Stomach smooth muscle (tissue), 2 donors: ENCODE measurements at regions not wholly inside any gene's neighbourhood (a gene's known extent, or its start where the extent isn't known, plus 50 kb on each side); places are given as distances from the start of the nearest gene placed in this dataset.
A peak's percentile ranks its signal among the peaks of the same experiment; 100 is the strongest.
"Not testable (repeated sequence)": the region's sequence is repeated elsewhere in the genome, so short reads cannot be mapped to it uniquely, and the experiment has no call there.

Experiments
- H3K27ac ChIP-seq: one replicate; pipeline ENCODE4 v1.7.0; 2013; ENCODE audit warnings: mild to moderate bottlenecking, low read length, inconsistent platforms
- H3K27me3 ChIP-seq, 2 donors: one replicate each; pipeline ENCODE4 v1.7.0; 2013; ENCODE audit warnings: low read length in 2 of 2; ENCODE audit not compliant: insufficient read depth in 2 of 2, control insufficient read depth in 1 of 2
- H3K36me3 ChIP-seq, 2 donors: one replicate each; pipeline ENCODE4 v1.7.0; 2013; ENCODE audit warnings: low read length in 2 of 2; ENCODE audit not compliant: control insufficient read depth in 2 of 2, insufficient read depth in 2 of 2
- H3K4me1 ChIP-seq: one replicate; pipeline ENCODE4 v1.7.0; 2013; ENCODE audit warnings: low read length; ENCODE audit not compliant: control insufficient read depth, insufficient read depth
- H3K4me3 ChIP-seq, 2 donors: one replicate each; pipeline ENCODE4 v1.7.0; 2013; ENCODE audit warnings: low read length in 2 of 2
- H3K9ac ChIP-seq, 2 donors: one replicate each; pipeline ENCODE4 v1.7.0; 2013; ENCODE audit warnings: low read length in 2 of 2, mild to moderate bottlenecking in 1 of 2
- H3K9me3 ChIP-seq, 2 donors: one replicate each; pipeline ENCODE4 v1.7.0; 2013; ENCODE audit warnings: low read length in 2 of 2; ENCODE audit not compliant: control insufficient read depth in 2 of 2
- donor health status: healthy.
- donor health status: Pancreatic carcinoma.

DNA sequence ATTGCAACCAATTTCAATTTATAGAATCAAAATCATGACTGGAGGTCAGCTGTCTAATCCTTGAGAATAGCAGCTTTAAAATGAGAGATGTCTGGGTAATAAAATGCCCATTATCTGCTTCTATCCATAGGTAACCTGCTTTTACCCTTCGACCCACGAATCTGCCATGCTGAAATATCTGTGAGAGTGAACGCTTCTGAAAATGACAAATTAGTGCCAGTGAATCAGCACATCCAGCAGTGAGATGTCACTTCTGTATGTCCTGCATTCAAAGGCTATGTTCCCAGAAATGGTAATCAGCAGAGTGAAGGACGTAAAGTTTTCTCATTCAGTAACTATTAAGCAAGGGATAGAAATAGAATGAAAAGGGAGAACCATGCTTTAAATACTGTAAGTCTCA lies 532.4 kb upstream of the ITGA1 start:
- no peak overlapping the region for H3K27ac ChIP-seq
- H3K4me3 ChIP-seq = no peak overlapping the region
- H3K27me3 ChIP-seq = no peaks in the 10 kb centered on the region
- no peaks in the 10 kb centered on the region for H3K36me3 ChIP-seq
- no peaks in the 10 kb centered on the region for H3K4me1 ChIP-seq
- no peaks in the 10 kb centered on the region for H3K9me3 ChIP-seq
- no peak overlapping the region for H3K9ac ChIP-seq

DNA sequence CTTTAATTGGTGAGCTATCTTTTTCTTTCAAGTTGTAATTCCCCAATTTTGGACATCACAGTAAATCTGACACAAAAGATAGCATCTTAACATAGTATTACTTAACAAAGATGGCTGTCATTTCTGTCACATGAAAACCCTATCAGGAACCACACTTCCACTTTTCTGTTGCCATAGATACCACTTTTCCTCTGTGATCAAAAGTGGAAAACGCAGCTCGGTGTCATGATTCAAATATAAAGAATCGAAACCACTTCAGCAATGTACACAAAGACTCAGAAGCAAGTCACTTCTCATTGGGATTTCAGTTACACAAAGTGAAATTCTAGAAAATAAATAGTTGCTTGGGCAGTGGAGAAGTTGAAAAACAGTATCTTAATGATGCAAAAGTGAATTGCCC lies 524.9 kb upstream of the ITGA1 start:
- Histone ChIP-seq H3K4me1 (no peaks in the 10 kb centered on the region), H3K9me3 (no peaks in the 10 kb centered on the region), H3K27ac (no peak overlapping the region), H3K27me3 (no peaks in the 10 kb centered on the region), H3K4me3 (no peak overlapping the region), H3K9ac (no peak overlapping the region), H3K36me3 (no peaks in the 10 kb centered on the region)

DNA sequence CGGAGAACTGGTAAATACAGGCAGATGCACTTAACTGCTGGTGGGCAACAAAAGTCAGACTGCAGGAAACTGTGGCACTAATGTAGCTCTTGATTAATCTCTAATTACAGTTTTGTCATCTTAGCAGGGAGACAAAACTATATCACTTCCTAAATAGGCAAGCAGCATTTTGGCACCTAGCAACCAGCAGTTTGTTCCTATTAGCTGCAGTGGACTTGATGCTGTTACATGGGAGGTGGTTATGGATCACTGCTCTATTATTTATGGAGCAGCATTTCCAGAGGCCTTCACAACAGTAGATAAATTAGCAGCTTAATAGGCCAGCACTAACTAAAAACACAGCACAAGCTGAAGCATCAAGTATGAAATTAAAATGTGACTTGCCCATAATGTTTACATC lies 518.3 kb upstream of the ITGA1 start:
- H3K9ac ChIP-seq = no peak overlapping the region
- no peaks in the 10 kb centered on the region for H3K36me3 ChIP-seq
- H3K27me3 ChIP-seq = no peaks in the 10 kb centered on the region
- H3K4me3 ChIP-seq = no peak overlapping the region
- H3K9me3 ChIP-seq = no peaks in the 10 kb centered on the region
- no peaks in the 10 kb centered on the region for H3K4me1 ChIP-seq
- no peak overlapping the region for H3K27ac ChIP-seq

DNA sequence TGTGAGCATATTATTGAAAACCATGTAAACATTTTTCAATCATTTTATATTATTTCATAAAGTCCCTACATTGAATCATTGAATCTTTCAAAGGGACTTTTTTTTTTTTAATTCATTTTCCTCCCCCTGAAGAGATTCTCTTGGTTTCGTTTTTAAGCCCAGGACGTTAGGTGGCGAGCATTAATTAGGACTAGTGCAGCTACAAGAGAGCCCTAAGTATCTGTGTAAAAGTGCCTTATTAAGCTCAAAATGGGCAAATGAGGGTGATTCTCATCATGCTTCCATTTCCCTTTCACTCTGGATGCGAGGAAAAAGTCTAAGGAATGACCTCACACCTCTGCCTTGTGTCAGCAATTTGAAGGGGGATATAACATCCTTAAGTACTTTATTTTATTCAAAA lies 517.9 kb upstream of the ITGA1 start:
- Histone ChIP-seq H3K4me3 (peak overlapping the region; percentile 45 to 50), H3K9me3 (no peaks in the 10 kb centered on the region), H3K27me3 (no peaks in the 10 kb centered on the region), H3K27ac (no peak overlapping the region), H3K9ac (no peak overlapping the region), H3K36me3 (no peaks in the 10 kb centered on the region), H3K4me1 (no peaks in the 10 kb centered on the region)

DNA sequence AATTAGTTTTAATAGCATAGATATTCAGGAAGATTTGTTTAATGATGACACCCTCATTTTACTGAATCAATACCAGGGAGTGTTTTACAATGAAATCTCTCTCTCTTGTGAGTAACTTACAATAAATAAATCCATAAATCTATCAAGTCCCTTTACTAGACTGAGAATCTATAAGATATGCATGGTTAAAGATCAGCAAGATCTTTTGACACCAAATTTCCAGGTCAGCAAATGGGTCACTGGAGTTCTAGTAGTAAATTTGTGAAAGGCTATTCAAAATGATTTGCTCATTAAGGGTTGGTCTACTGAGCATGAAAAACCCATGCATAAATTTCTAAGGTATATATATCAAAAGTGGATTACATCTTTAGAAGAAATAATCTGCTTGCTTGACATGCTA lies 512.1 kb upstream of the ITGA1 start:
- no peaks in the 10 kb centered on the region for H3K9me3 ChIP-seq

DNA sequence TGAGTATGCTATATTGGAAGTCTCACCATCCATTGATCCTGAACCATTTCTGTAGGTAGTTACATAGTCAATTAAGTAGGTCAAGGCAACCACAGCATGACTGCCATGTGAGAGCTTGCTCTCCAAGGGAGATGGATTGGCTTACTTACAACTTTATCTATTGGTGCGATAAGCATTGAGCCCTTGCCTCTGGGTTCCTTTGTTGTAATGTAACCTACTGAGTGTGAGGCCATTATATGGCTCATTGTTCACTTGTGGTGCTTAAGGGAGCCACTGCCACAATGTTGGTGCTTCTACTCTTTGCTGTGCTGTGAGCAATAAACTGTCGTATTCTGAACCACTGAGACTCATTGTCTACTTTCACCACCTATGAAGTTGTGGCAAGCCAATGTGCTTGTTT lies 510.6 kb upstream of the ITGA1 start:
- Histone ChIP-seq H3K9me3 (no peaks in the 10 kb centered on the region), H3K27ac (no peak overlapping the region), H3K4me3 (no peak overlapping the region), H3K9ac (no peak overlapping the region), H3K27me3 (no peaks in the 10 kb centered on the region), H3K4me1 (no peaks in the 10 kb centered on the region), H3K36me3 (no peaks in the 10 kb centered on the region)

More for the DNA sequence above, 512.1 kb upstream of the ITGA1 start:
- Histone ChIP-seq H3K4me1 (no peaks in the 10 kb centered on the region), H3K36me3 (no peaks in the 10 kb centered on the region), H3K4me3 (no peak overlapping the region), H3K9ac (no peak overlapping the region), H3K27ac (no peak overlapping the region), H3K27me3 (no peaks in the 10 kb centered on the region)

DNA sequence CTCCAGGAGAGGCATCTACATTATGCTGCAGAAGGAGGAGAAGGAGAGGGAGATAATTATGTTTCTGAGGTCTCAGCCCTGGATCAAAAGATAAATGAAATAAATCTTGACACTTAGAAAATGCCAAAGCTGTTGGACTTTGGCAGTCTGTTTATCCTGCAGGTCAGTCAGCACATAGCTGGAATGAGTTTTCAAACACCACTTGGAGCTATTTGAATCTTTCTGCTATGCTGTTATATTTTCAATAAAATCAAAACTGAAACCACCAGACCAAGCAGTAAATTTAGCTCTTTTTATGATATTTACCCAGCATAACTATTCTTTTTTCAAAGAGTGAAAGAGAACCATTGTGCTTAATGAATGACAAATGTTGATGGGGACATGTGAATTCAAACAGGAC lies 505.1 kb upstream of the ITGA1 start:
- Histone ChIP-seq H3K9me3 (peaks cover 0 to 3% of the 10 kb centered on the region in 2 donors), H3K27me3 (no peaks in the 10 kb centered on the region), H3K4me1 (no peaks in the 10 kb centered on the region), H3K9ac (no peak overlapping the region), H3K36me3 (no peaks in the 10 kb centered on the region), H3K4me3 (no peak overlapping the region), H3K27ac (no peak overlapping the region)

DNA sequence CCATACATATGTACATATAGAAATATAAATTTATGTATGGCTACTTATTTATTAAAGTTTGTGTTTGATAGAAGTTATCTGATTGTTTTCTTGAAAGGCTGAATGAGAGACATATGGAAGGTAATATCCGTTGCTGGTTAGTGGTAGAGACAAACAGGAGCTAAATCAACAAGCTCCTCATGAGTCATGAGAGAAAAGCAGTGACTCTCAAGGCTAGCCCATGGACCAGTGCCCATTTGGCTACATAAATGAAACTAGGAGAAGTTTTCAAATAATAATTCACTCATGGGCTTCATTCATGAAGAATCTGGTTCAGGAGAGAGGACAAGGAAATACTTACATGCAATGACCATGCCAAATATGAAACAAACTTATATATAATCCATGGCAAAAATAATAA lies 504.5 kb upstream of the ITGA1 start:
- H3K9ac ChIP-seq = no peak overlapping the region
- H3K9me3 ChIP-seq = peaks cover 0 to 3% of the 10 kb centered on the region in 2 donors
- no peaks in the 10 kb centered on the region for H3K4me1 ChIP-seq
- no peak overlapping the region for H3K4me3 ChIP-seq
- no peak overlapping the region for H3K27ac ChIP-seq
- H3K36me3 ChIP-seq = no peaks in the 10 kb centered on the region
- no peaks in the 10 kb centered on the region for H3K27me3 ChIP-seq

DNA sequence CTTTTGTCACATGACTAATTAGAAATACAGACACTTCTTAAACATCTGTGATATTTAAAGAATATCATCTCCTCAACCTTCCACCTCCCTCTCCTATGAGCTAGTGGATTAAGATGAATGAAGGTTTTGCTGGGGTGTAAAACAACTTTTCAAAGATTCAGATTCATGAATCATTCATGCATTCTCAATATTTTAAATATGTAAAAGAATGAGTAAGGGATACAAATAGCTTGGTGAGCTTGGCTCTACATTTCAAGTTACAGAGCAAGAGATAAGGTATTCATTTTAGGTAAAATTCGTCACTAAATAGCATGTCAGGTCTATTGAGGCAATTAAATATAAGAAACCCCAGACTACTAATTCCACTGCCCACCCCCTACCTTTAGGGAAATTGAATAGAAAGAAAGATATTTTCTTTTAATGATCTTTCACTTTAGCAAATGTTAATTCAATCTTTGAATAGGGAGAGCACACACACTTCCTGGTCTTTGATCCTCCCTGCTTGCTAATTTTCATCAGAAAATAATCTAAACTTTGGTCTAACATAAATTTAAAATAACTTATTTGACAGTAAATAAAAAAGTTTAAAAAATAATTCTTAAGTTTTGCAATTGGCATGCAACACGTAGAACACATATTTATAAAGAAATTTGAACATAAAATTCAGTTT lies 486.9 kb upstream of the ITGA1 start:
- no peak overlapping the region for H3K27ac ChIP-seq
- peaks cover 5 to 9% of the 10 kb centered on the region in 2 donors for H3K9me3 ChIP-seq
- no peak overlapping the region for H3K4me3 ChIP-seq
- no peak overlapping the region for H3K9ac ChIP-seq
- no peaks in the 10 kb centered on the region for H3K27me3 ChIP-seq
- H3K36me3 ChIP-seq = no peaks in the 10 kb centered on the region
- H3K4me1 ChIP-seq = no peaks in the 10 kb centered on the region

DNA sequence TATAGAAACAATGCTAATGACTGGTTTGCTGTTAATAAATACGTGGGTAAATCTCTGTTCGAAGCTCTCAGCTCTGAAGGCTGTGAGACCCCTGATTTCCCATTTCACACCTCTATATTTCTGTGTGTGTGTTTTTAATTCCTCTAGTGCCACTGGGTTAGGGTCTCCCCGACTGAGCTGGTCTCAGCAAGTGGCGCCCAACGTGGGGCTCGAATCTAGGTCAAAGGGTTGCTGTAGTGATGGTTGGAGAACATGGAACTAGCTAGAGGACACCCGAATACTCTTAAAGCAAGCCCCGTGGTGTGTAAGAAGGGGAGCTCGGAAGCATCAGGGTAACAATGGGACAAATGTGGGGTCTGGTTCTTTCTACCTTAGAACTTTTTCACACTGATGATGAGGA lies 482.9 kb upstream of the ITGA1 start:
- H3K27ac ChIP-seq, H3K4me3 ChIP-seq, H3K27me3 ChIP-seq, H3K9ac ChIP-seq, H3K9me3 ChIP-seq, H3K36me3 ChIP-seq, H3K4me1 ChIP-seq: not testable (repeated sequence)

DNA sequence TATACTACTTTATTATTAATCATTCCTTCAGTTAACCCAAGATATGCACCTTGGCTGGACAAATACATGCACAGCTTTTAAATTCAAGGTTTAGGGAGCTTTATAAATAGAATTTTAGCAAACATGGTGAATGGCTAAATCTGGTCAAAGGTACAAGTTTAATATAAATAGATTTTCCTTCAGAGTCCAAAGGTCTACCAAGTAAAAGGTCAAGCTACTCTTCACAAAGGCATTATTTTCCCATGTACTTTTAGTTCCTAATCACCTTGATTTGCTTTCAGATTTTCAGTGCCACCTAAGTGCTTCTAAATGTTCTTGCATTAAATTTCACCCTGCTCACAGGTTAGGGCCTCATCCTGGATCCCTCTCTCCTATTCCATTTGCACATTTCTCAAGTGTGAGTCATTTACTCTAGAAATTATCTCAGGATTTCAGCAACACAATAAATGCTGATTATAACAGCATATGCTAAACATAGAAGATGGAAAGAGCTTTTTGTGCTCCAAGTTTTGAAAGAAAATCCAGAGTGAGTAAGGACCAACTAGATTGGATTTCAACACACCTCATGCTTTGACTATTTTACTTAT lies 459.4 kb upstream of the ITGA1 start:
- Histone ChIP-seq H3K9me3 (no peaks in the 10 kb centered on the region), H3K36me3 (no peaks in the 10 kb centered on the region), H3K9ac (no peak overlapping the region), H3K27me3 (no peaks in the 10 kb centered on the region), H3K27ac (no peak overlapping the region), H3K4me1 (no peaks in the 10 kb centered on the region), H3K4me3 (no peak overlapping the region)
